Breast epithelium (tissue), 4 donors: ENCODE measurements at regions not wholly inside any gene's neighbourhood (a gene's known extent, or its start where the extent isn't known, plus 50 kb on each side); places are given as distances from the start of the nearest gene placed in this dataset.

ENCODE experiments used
- DNase-seq, 2 donors: peaks; one replicate each; pipeline ENCODE4 v3.0.0-alpha.2; 2019; ENCODE audit warnings: low spot score in 2 of 2
- H3K27ac ChIP-seq, 2 donors: fragments of 200-600 bp; sonication (generic) in 1 of 2; one replicate each; pipeline ENCODE4 v1.5.1; 2016 to 2019; ENCODE audit warnings: mild to moderate bottlenecking in 1 of 2
- H3K27me3 ChIP-seq, 2 donors: fragments of 200-600 bp; sonication (generic) in 1 of 2; one replicate each; pipeline versions ENCODE4 v1.5.1 to v1.6.0; 2017 to 2019; ENCODE audit warnings: control low read depth in 1 of 2, mild to moderate bottlenecking in 1 of 2
- H3K36me3 ChIP-seq: fragments of 200-600 bp; one replicate; pipeline ENCODE4 v1.5.1; 2019
- H3K4me1 ChIP-seq, 2 donors: fragments of 200-600 bp; sonication (generic); one replicate each; pipeline ENCODE4 v1.5.1; 2016 to 2019; ENCODE audit warnings: control low read depth in 1 of 2
- H3K4me3 ChIP-seq, 3 donors: fragments of 200-600 bp; sonication (generic); 1 replicate in 2 of 3; 2 replicates in 1 of 3; pipeline ENCODE4 v1.5.1; 2016 to 2019; ENCODE audit warnings: mild to moderate bottlenecking in 3 of 3, moderate library complexity in 2 of 3
- H3K9me3 ChIP-seq, 2 donors: fragments of 200-600 bp; sonication (generic) in 1 of 2; one replicate each; pipeline ENCODE4 v1.5.1; 2016 to 2019; ENCODE audit warnings: control low read depth in 1 of 2
- POLR2A ChIP-seq: fragments of 450-650 bp; IDR thresholded peaks from one replicate; pipeline ENCODE4 v1.6.1; 2016; ENCODE audit warnings: antibody characterized with exemption, mild to moderate bottlenecking, moderate library complexity
- POLR2AphosphoS5 ChIP-seq, 3 donors: sonication (generic); formaldehyde crosslinking; IDR thresholded peaks; one replicate each; pipeline ENCODE4 v1.6.1; 2017; ENCODE audit warnings: antibody characterized with exemption in 3 of 3
- intact Hi-C: fragments of 100-400 bp; cut with DNase I; formaldehyde crosslinking; loops from one replicate; pipeline ENCODE4 v1.15.1; 2023; ENCODE audit warnings: low total_unique reads
- TF ChIP-seq, protein P1 (sequence below), 3 donors: fragments of 450-650 bp; IDR thresholded peaks; one replicate each; pipeline ENCODE4 v1.5.1; 2016 to 2017; ENCODE audit warnings: antibody characterized with exemption in 3 of 3, mild to moderate bottlenecking in 3 of 3, moderate library complexity in 3 of 3

- DNase-seq = no peak
- TF ChIP-seq POLR2A = no peak
- no peak for TF ChIP-seq POLR2AphosphoS5 (IDR thresholded peaks at IDR 0.05)
- TF ChIP-seq, protein P1, sequence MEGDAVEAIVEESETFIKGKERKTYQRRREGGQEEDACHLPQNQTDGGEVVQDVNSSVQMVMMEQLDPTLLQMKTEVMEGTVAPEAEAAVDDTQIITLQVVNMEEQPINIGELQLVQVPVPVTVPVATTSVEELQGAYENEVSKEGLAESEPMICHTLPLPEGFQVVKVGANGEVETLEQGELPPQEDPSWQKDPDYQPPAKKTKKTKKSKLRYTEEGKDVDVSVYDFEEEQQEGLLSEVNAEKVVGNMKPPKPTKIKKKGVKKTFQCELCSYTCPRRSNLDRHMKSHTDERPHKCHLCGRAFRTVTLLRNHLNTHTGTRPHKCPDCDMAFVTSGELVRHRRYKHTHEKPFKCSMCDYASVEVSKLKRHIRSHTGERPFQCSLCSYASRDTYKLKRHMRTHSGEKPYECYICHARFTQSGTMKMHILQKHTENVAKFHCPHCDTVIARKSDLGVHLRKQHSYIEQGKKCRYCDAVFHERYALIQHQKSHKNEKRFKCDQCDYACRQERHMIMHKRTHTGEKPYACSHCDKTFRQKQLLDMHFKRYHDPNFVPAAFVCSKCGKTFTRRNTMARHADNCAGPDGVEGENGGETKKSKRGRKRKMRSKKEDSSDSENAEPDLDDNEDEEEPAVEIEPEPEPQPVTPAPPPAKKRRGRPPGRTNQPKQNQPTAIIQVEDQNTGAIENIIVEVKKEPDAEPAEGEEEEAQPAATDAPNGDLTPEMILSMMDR (IDR thresholded peaks at IDR 0.05) = no peak
- H3K27ac ChIP-seq = no peak overlapping the region
- H3K4me1 ChIP-seq = no peaks in the 10 kb centered on the region
- intact Hi-C loops = no loop called here
- H3K36me3 ChIP-seq = no peaks in the 10 kb centered on the region
- no peaks in the 10 kb centered on the region for H3K27me3 ChIP-seq
- no peaks in the 10 kb centered on the region for H3K9me3 ChIP-seq
- H3K4me3 ChIP-seq = no peak overlapping the region
Measured at GRCh38 chr11:133692126-133692934, 153.0 kb downstream of the SPATA19 start.

GRCh38 chr11:133687781-133688180 lies 155.5 kb upstream of the OPCML start:
- Histone ChIP-seq H3K27me3 (peaks cover 0 to 3% of the 10 kb centered on the region in 2 donors), H3K4me1 (no peaks in the 10 kb centered on the region), H3K4me3 (no peak overlapping the region), H3K36me3 (no peaks in the 10 kb centered on the region), H3K9me3 (no peaks in the 10 kb centered on the region), H3K27ac (no peak overlapping the region)
- no peak for DNase-seq
- TF ChIP-seq, protein P1 (IDR thresholded peaks at IDR 0.05) = no peak
- TF ChIP-seq POLR2AphosphoS5 (IDR thresholded peaks at IDR 0.05) (no peak), POLR2A (no peak)
- intact Hi-C loops = no loop called here

- Histone ChIP-seq H3K27me3 (peaks cover 0 to 16% of the 10 kb centered on the region in 2 donors), H3K27ac (no peak overlapping the region), H3K9me3 (no peaks in the 10 kb centered on the region), H3K36me3 (no peaks in the 10 kb centered on the region), H3K4me1 (no peaks in the 10 kb centered on the region), H3K4me3 (no peak overlapping the region)
- TF ChIP-seq, protein P1 (IDR thresholded peaks at IDR 0.05) = no peak
- TF ChIP-seq POLR2A (no peak), POLR2AphosphoS5 (IDR thresholded peaks at IDR 0.05) (no peak)
- intact Hi-C loops = no loop called here
- no peak for DNase-seq
Measured at GRCh38 chr11:133681901-133682300, 149.6 kb upstream of the OPCML start.

DNA sequence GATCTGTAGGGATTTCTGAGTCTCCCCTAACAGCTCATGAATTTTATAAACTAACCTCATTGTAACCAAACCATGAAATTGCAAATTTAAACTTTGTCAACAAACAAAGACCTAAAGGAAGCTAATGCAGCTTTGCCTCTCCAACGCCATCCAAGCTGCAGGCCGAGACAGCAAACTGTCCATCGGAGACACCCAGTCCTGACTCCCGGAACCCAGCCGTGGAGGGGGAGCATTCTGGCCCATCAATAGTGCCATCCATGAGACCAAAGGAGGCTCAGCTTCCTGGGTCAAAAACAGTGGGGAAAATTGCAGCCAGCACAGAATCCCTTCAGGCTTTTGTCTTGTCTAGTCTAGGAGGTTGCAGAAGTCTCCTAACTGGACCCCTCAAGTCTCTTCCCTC lies 147.6 kb upstream of the OPCML start:
- peaks cover 0 to 17% of the 10 kb centered on the region in 2 donors for H3K27me3 ChIP-seq
- no peak for DNase-seq
- H3K36me3 ChIP-seq = no peaks in the 10 kb centered on the region
- no peak overlapping the region for H3K27ac ChIP-seq
- intact Hi-C loops = no loop called here
- no peaks in the 10 kb centered on the region for H3K9me3 ChIP-seq
- TF ChIP-seq POLR2AphosphoS5 (IDR thresholded peaks at IDR 0.05) (no peak), POLR2A (no peak)
- TF ChIP-seq, protein P1 (IDR thresholded peaks at IDR 0.05) = no peak
- no peak overlapping the region for H3K4me3 ChIP-seq
- H3K4me1 ChIP-seq = no peaks in the 10 kb centered on the region

GRCh38 chr11:133678191-133678590 lies 145.9 kb upstream of the OPCML start:
- intact Hi-C loops = no loop called here
- H3K4me3 ChIP-seq = no peak overlapping the region
- no peak for TF ChIP-seq POLR2AphosphoS5 (IDR thresholded peaks at IDR 0.05)
- TF ChIP-seq, protein P1 (IDR thresholded peaks at IDR 0.05) = no peak
- TF ChIP-seq POLR2A = no peak

More at GRCh38 chr11:133678191-133678590, 145.9 kb upstream of the OPCML start:
- no peaks in the 10 kb centered on the region for H3K4me1 ChIP-seq
- no peaks in the 10 kb centered on the region for H3K36me3 ChIP-seq
- H3K27ac ChIP-seq = no peak overlapping the region
- H3K9me3 ChIP-seq = no peaks in the 10 kb centered on the region
- H3K27me3 ChIP-seq = peaks cover 0 to 18% of the 10 kb centered on the region in 2 donors
- no peak for DNase-seq
